ENCODE measurements at regions not wholly inside any gene's neighbourhood (a gene's known extent, or its start where the extent isn't known, plus 50 kb on each side); places are given as distances from the start of the nearest gene placed in this dataset.
"Not testable (repeated sequence)": the region's sequence is repeated elsewhere in the genome, so short reads cannot be mapped to it uniquely, and the experiment has no call there.

DNA sequence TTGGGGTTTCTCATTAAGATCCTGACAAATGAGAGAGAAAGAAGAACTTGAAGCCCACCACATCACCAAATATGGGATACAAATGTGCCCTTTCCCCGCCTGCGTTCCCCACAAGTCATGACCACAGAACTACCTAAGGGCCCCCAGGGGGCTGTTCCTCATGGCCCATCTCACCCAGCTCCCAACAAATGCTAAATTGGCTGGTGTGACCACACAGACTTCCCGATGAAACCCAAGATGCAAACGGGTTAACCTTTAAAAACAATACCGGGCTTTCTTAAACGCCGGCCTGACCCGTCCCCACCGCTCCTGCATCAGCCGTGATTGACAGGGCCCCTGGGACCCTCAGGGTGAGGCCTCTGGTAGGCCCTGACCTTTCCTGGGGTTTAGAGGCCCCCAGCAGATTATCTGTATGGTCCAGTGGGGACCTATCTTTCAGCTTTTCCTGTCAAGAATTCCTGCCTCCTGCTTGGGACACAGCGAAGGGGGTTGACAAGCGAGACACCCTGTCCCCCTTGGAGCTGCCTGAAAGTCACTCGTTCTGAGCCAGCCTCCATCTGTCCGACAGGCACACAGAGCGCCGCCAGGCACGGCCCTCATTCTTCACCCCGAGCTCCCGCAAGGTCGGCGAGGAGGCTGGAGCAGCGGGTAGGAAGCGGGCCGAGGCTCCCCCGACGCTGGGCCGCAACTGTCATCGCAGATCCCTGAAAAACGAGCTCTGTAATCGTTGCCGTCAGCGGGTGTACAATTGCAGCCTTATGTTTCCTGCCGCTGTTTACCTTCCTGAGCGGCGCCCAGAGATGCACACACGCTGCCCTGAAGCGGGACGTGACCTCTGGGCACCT lies 300.1 kb downstream of the FOXL1 start:
- no peak for DNase-seq (ENCODE audit: extremely low read depth in 1 of 2, low read depth in 1 of 2)

DNA sequence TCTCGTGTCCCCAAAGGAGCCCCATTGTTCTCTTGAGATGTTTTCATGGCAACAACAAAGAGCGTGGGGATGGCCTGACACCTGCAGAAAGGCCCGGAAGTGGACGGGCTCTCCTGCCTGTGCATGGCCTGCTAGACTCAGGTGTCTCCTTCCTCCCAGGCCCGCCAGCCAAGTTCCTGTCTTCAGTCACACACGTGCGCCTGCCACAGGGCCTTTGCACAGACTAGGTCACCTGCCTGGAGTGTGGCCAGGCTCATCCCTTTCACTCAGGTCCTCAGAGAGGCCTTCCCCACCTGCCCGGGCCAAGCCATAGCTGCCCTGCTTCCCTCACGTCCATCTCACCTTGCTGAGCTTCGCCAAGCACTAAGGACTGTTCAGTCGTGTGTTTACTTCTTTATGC lies 300.9 kb downstream of the FOXL1 start:
- no peak for DNase-seq (ENCODE audit: extremely low read depth in 1 of 2, low read depth in 1 of 2)

DNA sequence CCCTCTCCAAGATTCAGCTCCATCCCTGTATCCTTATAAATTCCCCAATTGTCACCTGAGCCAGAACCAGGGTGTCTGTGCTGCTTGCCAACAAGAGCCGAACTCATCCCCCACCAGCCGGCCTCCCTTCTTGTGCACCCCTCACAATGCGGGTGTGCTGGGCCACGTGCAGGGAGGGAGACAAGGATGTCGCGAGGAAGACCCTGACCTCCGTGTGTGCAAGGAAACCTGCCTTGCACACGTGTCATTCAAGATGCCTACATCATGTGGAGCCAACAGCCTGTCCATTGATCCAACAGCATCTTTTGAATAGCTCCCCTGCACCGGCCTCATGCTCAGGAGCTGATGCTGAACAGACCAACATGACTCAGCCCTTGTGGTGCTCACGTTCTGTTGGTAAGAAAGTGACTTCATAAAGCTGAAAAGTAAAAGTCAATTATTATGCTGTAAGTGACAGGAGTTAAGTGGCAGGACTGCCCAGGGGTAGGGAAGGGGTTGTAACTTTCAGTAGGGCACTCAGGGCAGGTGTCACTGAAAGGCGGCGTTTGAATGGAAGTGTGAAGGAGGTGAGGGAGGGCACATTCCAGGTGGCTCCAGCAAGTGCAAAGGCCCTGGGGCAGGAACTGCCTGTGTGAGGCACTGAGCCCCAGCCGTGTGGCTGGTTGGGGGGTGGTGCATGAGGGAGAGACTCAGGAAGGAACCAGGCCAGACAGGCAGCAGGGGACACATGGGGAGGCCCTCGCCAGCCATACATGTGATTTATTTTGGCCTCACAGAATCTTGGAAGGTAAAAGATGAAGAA lies 302.2 kb downstream of the FOXL1 start:
- no peak for DNase-seq (ENCODE audit: extremely low read depth in 1 of 2, low read depth in 1 of 2)

DNA sequence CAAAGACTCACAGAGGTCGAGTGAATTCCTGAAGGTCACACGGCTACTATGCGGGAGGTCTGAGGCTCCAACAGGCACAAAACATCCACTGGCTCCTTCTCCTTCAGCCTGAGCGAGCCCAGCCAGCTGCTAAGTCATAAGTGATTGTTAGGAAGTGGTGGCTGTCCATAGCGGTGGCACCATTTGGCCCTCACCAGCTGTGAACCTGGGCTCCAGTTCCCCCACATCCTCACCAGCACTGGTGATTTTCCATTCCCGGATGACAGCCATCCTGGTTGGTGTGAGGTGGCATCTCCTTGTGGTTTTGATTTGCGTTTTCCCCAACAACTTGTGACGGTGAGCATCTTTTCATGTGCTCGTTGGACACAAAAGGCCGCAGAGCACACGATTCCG lies 302.8 kb downstream of the FOXL1 start:
- no peak for DNase-seq (ENCODE audit: extremely low read depth in 1 of 2, low read depth in 1 of 2)

DNA sequence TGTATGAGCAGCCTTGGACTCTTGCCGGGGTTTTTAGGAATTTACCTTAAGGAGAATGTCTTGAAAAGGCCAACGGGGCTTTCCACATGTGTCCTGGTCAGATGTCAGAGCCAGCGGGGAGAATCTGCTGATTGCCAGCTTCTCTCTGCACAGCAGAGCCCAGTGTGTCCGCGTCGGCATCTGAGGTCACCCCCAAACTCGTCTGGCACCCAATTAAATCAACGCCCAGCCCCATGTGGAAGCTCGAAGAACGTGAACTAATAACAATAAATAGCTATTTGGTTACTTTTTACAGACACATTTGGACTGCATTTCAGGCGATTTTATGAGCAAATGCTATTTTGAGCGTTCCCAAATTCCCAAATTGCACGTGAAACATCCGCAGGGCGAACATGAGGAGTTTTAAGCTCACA lies 303.5 kb downstream of the FOXL1 start:
- DNase-seq (ENCODE audit: extremely low read depth in 1 of 2, low read depth in 1 of 2) = no peak

DNA sequence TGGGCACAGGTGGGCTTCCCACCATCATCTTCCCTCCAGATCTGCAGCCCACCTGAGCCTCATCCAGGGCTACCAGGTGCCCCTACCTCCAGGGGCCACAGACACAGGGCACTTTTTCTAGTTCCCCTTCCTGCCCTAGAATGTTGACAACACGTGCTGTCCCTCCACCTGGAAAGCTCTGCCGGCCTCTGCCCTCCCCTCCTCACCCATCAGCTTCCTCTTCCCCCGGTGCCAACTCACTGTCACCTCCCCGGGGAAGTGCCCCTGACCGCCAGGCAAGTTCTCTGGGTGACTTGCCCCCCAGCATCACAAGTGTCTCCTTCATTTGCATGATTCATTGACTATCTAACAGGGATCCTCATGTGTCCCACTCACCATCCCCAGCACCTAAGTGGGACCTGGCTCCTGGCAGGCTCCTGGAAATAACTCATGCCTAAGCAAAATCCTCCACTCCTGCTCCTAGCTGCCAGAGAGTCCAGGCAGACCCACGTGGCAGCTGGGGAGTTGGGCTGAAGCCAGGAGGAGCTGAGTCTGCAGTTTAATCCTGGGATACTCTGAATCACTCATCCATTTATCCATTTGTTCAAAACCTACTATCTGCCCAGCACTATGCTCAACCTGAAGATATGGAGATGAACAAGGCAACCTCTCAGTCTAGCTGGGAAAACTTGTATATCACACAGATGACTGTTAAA lies 304.4 kb downstream of the FOXL1 start:
- no peak for DNase-seq (ENCODE audit: extremely low read depth in 1 of 2, low read depth in 1 of 2)

DNA sequence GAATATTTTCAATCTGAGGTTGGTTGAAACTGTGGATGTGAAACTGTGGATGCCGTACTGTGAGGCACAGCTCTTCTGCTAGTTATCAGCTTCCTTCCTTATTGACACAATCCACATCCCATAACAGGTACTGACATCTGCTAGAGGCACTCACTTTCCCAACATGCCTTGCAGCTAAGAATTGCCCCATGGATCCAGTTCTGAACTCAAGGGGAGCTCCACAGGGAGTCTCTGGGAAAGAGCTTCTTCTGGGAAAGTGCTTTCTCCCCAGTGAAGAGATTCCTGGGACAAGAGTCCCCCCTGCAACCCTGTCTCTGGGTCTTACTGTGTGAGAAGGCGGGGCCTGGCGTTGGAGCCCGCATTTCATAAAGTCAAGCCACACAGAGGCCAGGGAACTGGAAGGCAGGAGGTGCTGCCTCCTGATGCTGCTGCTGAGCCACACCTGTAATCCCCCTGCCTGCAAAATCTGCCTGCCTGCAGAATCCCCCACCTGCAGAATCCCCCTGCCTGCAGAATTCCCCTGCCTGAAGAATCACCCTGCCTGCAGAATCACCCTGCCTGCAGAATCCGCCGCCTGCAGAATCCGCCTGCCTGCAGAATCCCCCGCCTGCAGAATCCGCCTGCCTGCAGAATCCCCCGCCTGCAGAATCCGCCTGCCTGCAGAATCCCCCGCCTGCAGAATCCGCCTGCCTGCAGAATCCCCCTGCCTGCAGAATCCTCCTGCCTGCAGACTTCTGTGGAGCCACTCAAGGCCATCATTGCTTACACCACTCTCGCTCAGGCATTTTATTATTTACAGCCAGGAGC lies 305.4 kb downstream of the FOXL1 start:
- DNase-seq (ENCODE audit: extremely low read depth in 1 of 2, low read depth in 1 of 2) = no peak

DNA sequence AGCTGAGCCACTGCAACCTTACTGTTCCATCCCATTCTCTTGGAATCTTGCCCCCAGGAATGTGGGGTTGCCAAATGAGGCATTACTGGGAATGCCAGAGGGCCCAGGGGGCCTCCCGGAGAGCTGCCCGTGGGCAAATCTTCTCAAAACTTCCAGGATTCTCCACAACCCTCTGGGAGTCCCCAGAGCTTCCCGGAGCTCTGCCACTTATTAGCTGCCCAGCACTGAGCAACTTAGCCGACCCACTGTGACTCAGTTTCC lies 306.0 kb downstream of the FOXL1 start:
- DNase-seq (ENCODE audit: extremely low read depth in 1 of 2, low read depth in 1 of 2) = no peak

DNA sequence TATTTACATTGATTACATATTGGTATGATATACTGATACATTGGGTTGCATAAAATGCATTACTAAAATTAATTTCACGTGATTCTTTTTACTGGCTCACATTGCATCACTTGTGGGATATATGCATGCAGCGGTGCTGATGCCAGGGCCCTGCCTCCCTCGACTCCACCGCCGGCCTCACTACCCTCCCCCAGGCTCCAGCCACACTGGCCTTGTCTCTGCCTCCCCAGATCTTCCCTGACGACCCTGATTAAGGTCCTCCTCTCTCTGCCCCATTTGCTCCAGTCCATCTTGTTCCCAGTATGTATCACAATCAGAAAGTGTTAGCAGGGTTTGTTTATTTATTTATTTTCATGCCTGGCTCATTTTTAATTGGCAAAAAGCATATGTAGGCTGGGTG lies 306.8 kb downstream of the FOXL1 start:
- no peak for DNase-seq (ENCODE audit: extremely low read depth in 1 of 2, low read depth in 1 of 2)

DNA sequence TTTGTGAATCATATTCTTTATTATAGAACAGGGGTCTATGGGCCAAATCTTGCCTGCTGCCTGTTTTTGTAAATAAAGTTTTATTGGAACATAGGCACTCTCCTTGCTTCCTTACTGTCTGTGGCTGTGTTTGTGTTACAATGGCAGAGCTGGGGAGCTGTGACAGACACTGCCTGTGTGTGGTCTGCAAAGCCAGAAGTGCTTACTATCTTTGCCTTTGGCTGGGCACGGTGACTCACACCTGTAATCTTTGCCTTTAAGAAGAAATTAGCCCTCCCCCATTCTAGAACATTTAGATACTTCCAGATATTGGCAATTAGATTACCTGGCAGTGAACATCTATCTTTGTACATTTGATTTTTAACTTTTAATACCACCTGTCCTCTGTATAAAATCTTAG lies 308.3 kb downstream of the FOXL1 start:
- no peak for DNase-seq (ENCODE audit: extremely low read depth in 1 of 2, low read depth in 1 of 2)

DNA sequence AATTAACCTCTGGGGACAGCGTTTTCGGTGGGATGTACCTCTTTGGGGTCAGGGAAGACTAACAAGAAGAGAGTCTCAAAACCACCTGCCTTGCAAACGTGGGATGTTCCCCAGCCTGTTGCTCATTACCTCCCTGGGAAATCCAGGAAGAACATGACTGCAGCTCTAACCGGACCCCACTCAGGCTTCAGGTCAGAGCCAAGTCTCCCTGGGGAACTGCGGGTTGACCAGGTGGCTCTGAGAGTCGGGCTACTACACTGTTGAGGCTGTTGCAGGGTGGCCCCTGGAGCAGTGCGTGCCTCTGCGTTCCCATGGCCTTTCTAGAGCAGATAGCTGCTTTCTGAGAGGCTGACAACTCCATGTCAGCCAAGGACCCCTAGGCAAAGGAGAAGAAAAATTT lies 309.1 kb downstream of the FOXL1 start:
- no peak for DNase-seq (ENCODE audit: extremely low read depth in 1 of 2, low read depth in 1 of 2)

DNA sequence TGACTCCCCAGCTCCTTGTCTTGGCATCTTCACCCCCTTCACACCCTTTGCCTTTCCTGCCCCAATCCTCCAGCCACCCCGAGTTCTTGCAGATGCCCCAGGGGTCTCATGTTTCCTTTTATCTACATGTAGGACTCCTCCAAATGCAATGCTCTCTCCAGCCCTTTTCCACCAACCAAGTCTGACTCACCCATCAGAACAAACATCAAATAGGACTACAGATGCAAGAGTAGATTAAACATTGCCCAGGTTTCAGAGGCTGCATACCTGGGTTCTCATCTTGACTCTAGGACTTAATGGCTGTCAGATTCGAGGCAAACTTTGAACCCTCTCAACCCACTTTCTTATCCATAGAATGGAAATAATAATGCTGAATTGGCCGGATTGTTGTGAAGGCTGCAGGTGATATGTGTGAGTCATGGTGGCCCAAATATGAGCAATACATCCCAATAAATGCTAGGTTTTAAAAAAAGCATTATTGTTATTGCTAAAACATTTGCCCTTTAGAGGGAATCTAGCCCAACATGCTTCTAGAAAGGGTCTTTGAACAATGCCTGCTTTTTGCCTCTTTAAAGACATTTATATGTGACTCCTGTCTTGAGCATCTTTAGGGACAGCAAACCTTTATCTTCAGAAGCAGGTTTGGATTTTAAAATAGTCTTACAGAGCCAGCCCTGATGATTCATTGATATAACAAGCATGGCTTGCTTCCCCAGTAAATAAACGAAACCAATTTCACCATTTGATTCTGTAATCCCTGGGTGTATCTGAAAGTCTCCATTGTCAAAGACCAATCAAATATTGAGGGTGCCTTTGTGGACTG lies 310.1 kb downstream of the FOXL1 start:
- no peak for DNase-seq (ENCODE audit: extremely low read depth in 1 of 2, low read depth in 1 of 2)

DNA sequence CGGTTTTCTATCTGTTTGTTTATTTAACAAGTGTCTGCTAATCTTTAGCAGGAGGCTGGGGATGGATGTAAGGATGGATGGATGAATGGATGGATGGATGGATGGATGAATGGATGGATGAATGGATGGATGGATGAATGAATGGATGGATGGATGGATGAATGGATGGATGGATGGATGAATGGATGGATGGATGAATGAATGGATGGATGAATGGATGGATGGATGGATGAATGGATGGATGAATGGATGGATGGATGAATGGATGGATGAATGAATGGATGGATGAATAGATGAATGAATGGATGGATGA lies 310.7 kb downstream of the FOXL1 start:
- DNase-seq (ENCODE audit: extremely low read depth in 1 of 2, low read depth in 1 of 2) = not testable (repeated sequence)

DNA sequence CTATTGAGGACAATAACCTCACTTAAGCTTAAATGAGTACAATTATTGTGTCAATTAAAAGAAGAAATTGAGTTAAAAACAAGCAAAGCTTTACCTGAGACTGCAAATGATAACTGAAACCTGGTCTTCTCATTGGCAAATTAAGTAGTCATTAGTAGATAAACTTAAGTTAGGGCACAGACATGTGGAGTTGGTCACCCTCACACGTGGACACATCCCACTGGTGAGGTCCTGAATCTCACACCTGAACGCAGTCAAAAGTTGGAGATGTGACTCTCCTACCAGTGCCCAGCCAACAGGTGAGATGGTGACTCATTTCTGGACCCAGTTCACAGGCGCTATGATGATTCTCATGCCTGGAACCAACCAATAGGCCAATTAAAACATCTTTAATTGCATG lies 311.6 kb downstream of the FOXL1 start:
- DNase-seq (ENCODE audit: extremely low read depth in 1 of 2, low read depth in 1 of 2) = no peak

DNA sequence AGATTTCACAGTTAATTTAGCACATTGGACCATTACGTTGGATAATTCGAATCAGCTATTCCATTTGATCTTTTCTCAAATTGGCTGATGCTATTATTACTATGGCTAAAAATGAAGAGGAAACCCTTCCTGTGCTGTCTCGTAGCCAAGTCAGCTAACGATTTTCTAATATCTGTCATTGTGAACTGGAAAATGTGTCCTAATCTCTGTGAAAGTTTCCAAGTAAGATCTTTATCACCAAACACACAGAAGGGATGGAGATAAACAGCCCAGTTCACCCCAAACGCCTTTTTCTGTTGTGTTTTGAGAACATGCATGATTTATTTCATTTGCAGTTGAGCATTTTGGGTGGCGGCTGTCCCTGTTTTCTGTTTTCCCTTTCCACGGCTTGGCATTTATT lies 312.8 kb downstream of the FOXL1 start:
- DNase-seq (ENCODE audit: extremely low read depth in 1 of 2, low read depth in 1 of 2) = no peak

DNA sequence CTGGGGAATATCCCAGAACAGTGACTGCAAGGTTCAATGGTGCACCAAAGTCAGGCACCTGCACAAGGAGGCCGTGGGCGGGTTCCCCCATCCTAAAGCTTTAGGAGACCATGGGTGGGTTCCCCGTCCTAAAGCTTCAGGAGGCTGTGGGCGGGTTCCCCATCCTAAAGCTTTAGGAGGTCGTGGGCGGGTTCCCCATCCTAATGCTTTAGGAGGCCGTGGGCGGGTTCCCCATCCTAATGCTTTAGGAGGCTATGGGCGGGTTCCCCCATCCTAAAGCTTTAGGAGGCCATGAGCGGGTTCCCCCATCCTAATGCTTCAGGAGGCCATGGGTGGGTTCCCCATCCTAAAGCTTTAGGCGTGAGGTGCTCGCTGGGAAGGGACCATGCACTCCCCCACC lies 313.3 kb downstream of the FOXL1 start:
- DNase-seq (ENCODE audit: extremely low read depth in 1 of 2, low read depth in 1 of 2) = no peak

DNA sequence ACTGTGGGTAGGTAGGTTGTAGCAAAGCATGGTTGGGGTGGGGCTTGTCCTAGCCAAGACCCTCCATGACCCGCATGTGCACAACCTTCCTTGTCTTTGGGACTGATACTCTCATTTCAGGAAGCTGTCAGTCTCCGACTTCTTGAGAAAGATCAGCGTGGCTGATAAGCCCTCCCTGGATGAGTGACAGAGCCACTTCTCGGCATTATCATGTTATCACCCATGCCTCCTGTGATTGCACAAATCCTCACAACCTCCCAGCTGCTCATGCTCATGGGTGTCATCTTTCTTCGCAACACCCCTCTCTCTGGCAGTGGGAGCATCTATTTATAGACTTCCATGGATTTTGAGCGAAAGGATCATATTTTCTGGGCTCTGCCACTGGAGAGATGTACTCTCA lies 314.2 kb downstream of the FOXL1 start:
- no peak for DNase-seq (ENCODE audit: extremely low read depth in 1 of 2, low read depth in 1 of 2)

DNA sequence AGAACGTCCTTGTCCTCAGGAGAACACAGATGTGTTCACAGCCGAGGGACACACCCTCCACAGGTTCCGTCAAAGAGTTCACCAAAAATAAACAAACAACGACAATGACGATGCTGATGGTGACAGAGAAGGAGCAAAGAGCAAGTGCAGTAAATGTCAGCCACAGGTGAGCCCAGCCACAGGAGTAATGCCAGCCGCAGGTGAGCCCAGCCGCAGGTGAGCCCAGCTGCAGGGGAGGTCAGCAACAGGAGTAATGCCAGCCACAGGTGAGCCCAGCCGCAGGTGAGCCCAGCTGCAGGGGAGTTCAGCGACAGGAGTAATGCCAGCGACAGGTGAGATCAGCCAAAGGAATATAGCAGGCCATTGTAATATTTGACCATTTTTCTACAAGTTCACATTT lies 315.2 kb downstream of the FOXL1 start:
- no peak for DNase-seq (ENCODE audit: extremely low read depth in 1 of 2, low read depth in 1 of 2)

DNA sequence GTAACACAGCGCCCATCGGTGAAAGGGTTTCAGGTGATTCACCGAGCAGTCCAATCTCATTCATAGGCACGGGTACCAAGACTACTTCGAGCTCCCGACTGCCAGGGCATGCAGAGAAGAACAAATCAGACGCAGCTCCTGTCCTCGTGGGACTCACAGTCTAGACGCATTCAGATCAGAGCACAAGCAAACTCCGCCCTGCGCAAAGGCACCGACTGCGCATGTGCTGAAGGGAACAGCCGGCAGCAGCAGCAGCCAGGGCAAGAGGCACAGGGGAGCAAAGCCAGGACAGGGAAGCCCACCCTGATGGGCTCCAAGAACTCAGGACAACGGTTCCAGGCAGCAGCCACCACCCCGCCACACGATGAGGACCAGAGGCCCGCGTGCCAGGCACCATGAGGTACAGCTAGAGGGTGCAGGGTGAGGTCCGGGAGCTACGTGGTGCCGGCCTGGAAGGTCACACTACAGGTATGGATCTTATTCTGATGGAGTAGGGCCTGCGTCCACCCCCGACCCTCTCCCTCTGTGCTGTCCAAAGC lies 315.7 kb downstream of the FOXL1 start:
- no peak for DNase-seq (ENCODE audit: extremely low read depth in 1 of 2, low read depth in 1 of 2)

DNA sequence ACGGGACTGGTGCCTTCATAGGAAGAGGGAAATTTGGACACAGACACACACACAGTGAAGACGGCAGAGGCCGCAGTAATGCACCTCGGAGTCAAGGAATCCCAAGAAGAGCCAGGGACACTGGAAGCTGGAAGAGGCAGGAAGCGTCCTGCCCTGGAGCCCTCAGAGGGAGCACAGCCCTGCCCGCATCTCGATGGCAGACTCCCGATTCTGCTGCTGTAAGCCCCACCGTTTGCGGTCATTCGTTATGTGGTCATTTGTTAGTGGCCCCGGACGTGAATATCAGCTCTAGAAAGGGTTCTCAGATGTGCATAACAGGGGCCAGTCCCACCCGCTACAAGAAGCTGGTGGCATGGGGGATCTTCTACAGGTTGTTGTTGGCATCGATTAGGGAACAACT lies 316.6 kb downstream of the FOXL1 start:
- no peak for DNase-seq (ENCODE audit: extremely low read depth in 1 of 2, low read depth in 1 of 2)

Data from stimulated activated CD8-positive, alpha-beta memory T cell treated with anti-CD3 and anti-CD28 coated beads, Interleukin-7, amount 100 ng/mL, for 48 hours (primary cell).